SK-N-SH (cell line): ENCODE measurements at regions not wholly inside any gene's neighbourhood (a gene's known extent, or its start where the extent isn't known, plus 50 kb on each side); places are given as distances from the start of the nearest gene placed in this dataset.

Experiments
- CTCF ChIA-PET: fragments of 300-600, 350-600 bp; formaldehyde crosslinking; extraction: SDS; loops from one replicate; lab custom pipeline; 2021; lab: Yijun Ruan, JAX
- POLR2A ChIA-PET: fragments of 350-600 bp; sonication (Branson Sonifier 250); formaldehyde crosslinking; extraction: SDS; loops from one replicate; lab custom pipeline; 2020; ENCODE audit warnings: antibody characterized with exemption, inconsistent platforms; lab: Yijun Ruan, JAX
- DNase-seq: peaks from one replicate; pipeline ENCODE4 v3.0.0; 2012
- H2AFZ ChIP-seq: fragments of 200-600 bp; sonication (generic); 2 replicates; pipeline ENCODE4 v1.8.1; 2016; ENCODE audit warnings: antibody characterized with exemption, mild to moderate bottlenecking, low read depth
- H3F3A ChIP-seq: fragments of 200-600 bp; sonication (generic); replicated peaks from 2 replicates; pipeline ENCODE3; 2016; ENCODE audit warnings: antibody characterized with exemption, mild to moderate bottlenecking; ENCODE audit not compliant: insufficient read depth
- H3K27ac ChIP-seq, 2 experiments: fragments of 200-500 bp in 1 of 2; fragments of 200-600 bp in 1 of 2; sonication (Bioruptor generic) in 1 of 2; sonication (generic), shearing (Covaris generic) in 1 of 2; 2 replicates each; pipeline versions ENCODE4 v1.5.1 to v1.6.1; 2014 to 2016; ENCODE audit warnings: low read depth in 2 of 2, inconsistent platforms in 1 of 2, low read length in 1 of 2, mild to moderate bottlenecking in 1 of 2, mixed read lengths in 1 of 2
- H3K27me3 ChIP-seq: fragments of 200-600 bp; sonication (generic), shearing (Covaris generic); 2 replicates; pipeline ENCODE4 v1.6.1; 2016; ENCODE audit warnings: mixed run types; ENCODE audit not compliant: insufficient read depth
- H3K36me3 ChIP-seq, 2 experiments: fragments of 200-500 bp in 1 of 2; fragments of 200-600 bp in 1 of 2; sonication (Bioruptor generic) in 1 of 2; sonication (generic) in 1 of 2; replicated peaks in 1 of 2; 2 replicates each; pipeline versions ENCODE3 to v1.5.1; 2014 to 2016; ENCODE audit warnings: low read length in 1 of 2, mild to moderate bottlenecking in 1 of 2; ENCODE audit not compliant: insufficient read depth in 2 of 2, control insufficient read depth in 1 of 2
- H3K4me1 ChIP-seq, 2 experiments: fragments of 200-500 bp in 1 of 2; fragments of 200-600 bp in 1 of 2; sonication (Bioruptor generic) in 1 of 2; sonication (generic), shearing (Covaris generic) in 1 of 2; 2 replicates each; pipeline versions ENCODE4 v1.5.1 to v1.6.1; 2014 to 2016; ENCODE audit warnings: low read depth in 1 of 2, low read length in 1 of 2, mixed run types in 1 of 2; ENCODE audit not compliant: insufficient read depth in 2 of 2, control insufficient read depth in 1 of 2
- H3K4me2 ChIP-seq: fragments of 200-600 bp; sonication (generic), shearing (Covaris generic); 2 replicates; pipeline ENCODE4 v1.6.1; 2017; ENCODE audit warnings: mixed run types
- H3K4me3 ChIP-seq, 2 experiments: fragments of 200-500 bp in 1 of 2; fragments of 200-600 bp in 1 of 2; sonication (Bioruptor generic) in 1 of 2; sonication (generic), shearing (Covaris generic) in 1 of 2; 2 replicates each; pipeline versions ENCODE4 v1.5.1 to v1.8.1; 2014 to 2016; ENCODE audit warnings: low read depth in 2 of 2, inconsistent platforms in 1 of 2, low read length in 1 of 2, mild to moderate bottlenecking in 1 of 2, mixed read lengths in 1 of 2, moderate library complexity in 1 of 2
- H3K79me2 ChIP-seq: fragments of 200-600 bp; sonication (generic); 2 replicates; pipeline ENCODE4 v1.8.1; 2017; ENCODE audit warnings: mild to moderate bottlenecking; ENCODE audit not compliant: insufficient read depth
- H3K9ac ChIP-seq: fragments of 200-600 bp; sonication (generic); 2 replicates; pipeline ENCODE4 v1.6.1; 2017; ENCODE audit warnings: mixed run types
- H3K9me2 ChIP-seq: fragments of 200-600 bp; sonication (generic); 2 replicates; pipeline ENCODE4 v1.6.1; 2017; ENCODE audit warnings: mixed run types
- H3K9me3 ChIP-seq: fragments of 200-600 bp; sonication (generic); 2 replicates; pipeline ENCODE4 v1.6.1; 2017; ENCODE audit warnings: mixed run types, mild to moderate bottlenecking, moderate library complexity
- H4K20me1 ChIP-seq: fragments of 200-600 bp; sonication (generic); 2 replicates; pipeline ENCODE4 v1.6.1; 2017; ENCODE audit warnings: mild to moderate bottlenecking, mixed run types; ENCODE audit not compliant: insufficient read depth
- CHD2 ChIP-seq: fragments of 150-350 bp; IDR thresholded peaks from 2 replicates; pipeline ENCODE4 v1.6.1; 2018; ENCODE audit warnings: low read length; ENCODE audit not compliant: partially characterized antibody
- CTCF ChIP-seq: fragments of 200-600 bp; sonication (generic); IDR thresholded peaks from 2 replicates; pipeline ENCODE4 v1.6.1; 2017; ENCODE audit warnings: antibody characterized with exemption, mild to moderate bottlenecking, moderate library complexity
- ELF1 ChIP-seq: IDR thresholded peaks from 2 replicates; pipeline ENCODE4 v1.4.0; 2012
- FOSL2 ChIP-seq: IDR thresholded peaks from 2 replicates; pipeline ENCODE4 v1.4.0; 2012; ENCODE audit warnings: low read depth, mild to moderate bottlenecking, moderate library complexity, borderline replicate concordance
- GABPA ChIP-seq: IDR thresholded peaks from 2 replicates; pipeline ENCODE4 v1.4.0; 2012; ENCODE audit warnings: low read depth, mild to moderate bottlenecking
- GATA2 ChIP-seq: sonication (generic); formaldehyde crosslinking; IDR thresholded peaks from 2 replicates; pipeline ENCODE4 v1.5.0; 2020; ENCODE audit warnings: mild to moderate bottlenecking, missing genetic modification reagents
- IRF3 ChIP-seq: fragments of 150-350 bp; IDR thresholded peaks from 2 replicates; pipeline ENCODE4 v1.6.1; 2016; ENCODE audit warnings: mild to moderate bottlenecking, low read depth, low read length
- MAX ChIP-seq: IDR thresholded peaks from 2 replicates; pipeline ENCODE4 v1.4.0; 2012; ENCODE audit warnings: low read depth
- MEF2A ChIP-seq: IDR thresholded peaks from 2 replicates; pipeline ENCODE4 v1.4.0; 2012; ENCODE audit warnings: low read depth, borderline replicate concordance
- PBX3 ChIP-seq: IDR thresholded peaks from 2 replicates; pipeline ENCODE4; 2012
- POLR2AphosphoS5 ChIP-seq: IDR thresholded peaks from 2 replicates; pipeline ENCODE4 v1.6.1; 2012; ENCODE audit warnings: low read depth, low read length
- RAD21 ChIP-seq: IDR thresholded peaks from 2 replicates; pipeline ENCODE4 v1.6.1; 2012; ENCODE audit warnings: mild to moderate bottlenecking, low read length
- RCOR1 ChIP-seq: fragments of 150-350 bp; IDR thresholded peaks from 2 replicates; pipeline ENCODE4 v1.6.1; 2017; ENCODE audit warnings: antibody characterized with exemption, low read length
- REST ChIP-seq: IDR thresholded peaks from 2 replicates; pipeline ENCODE4 v1.6.1; 2012; ENCODE audit warnings: mild to moderate bottlenecking, low read depth, low read length, moderate library complexity
- RFX5 ChIP-seq: IDR thresholded peaks from 2 replicates; pipeline ENCODE4 v1.6.1; 2012; ENCODE audit warnings: mild to moderate bottlenecking, improper control_type of control experiment, low read length
- USF2 ChIP-seq: fragments of 150-350 bp; IDR thresholded peaks from 2 replicates; pipeline ENCODE4 v1.6.1; 2017; ENCODE audit warnings: antibody characterized with exemption, low read length, low read depth, borderline replicate concordance
- WGBS: methylation state at CpG from one replicate; pipeline ENCODE4 v1.1.6; 2017; ENCODE audit warnings: low lambda C conversion rate; 5-methylcytosine and 5-hydroxymethylcytosine counted together
- TF ChIP-seq, protein P1 (sequence below): IDR thresholded peaks from 2 replicates; pipeline ENCODE4 v1.4.0; 2012; ENCODE audit warnings: low read depth, borderline replicate concordance

DNA sequence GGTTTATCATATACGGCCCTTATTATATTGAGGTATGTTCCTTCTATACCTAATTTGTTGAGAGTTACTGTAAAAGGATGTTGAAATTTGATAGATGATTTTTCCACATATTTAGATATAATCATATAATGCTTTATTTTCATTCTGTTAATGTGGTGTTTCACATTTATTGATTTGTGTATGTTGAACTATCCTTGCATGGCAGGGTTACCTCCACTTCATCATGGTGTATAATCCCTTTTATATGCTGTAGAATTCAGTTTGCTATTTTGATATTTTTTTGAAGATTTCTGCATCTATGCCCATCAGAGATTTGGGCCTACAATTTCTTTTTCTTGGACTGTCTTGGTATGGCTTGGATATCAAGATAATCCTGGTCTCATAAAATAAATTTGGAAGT lies 355.5 kb downstream of the EDEM1 start:
- H3F3A ChIP-seq = peaks cover 9% of the 10 kb centered on the region
- TF ChIP-seq RCOR1 (no peak), PBX3 (no peak), CHD2 (no peak), POLR2AphosphoS5 (no peak), RAD21 (no peak)
- TF ChIP-seq, all 33 proteins: peak for 0
- H3K9me2 ChIP-seq = no peaks in the 10 kb centered on the region
- WGBS = 3% methylated on average over 1 of the region's 1 CpG
- H3K9ac ChIP-seq = no peak overlapping the region
- H2AFZ ChIP-seq = no peak overlapping the region
- POLR2A ChIA-PET = no interaction called here
- H3K4me3 ChIP-seq = no peak overlapping the region
- DNase-seq = no peak
- no peaks in the 10 kb centered on the region for H3K27me3 ChIP-seq
- H3K27ac ChIP-seq = no peak overlapping the region
- no peaks in the 10 kb centered on the region for H3K9me3 ChIP-seq
- no peaks in the 10 kb centered on the region for H4K20me1 ChIP-seq
- no peak overlapping the region for H3K4me2 ChIP-seq
- no peaks in the 10 kb centered on the region for H3K79me2 ChIP-seq
- CTCF ChIA-PET = no interaction called here
- no peaks in the 10 kb centered on the region for H3K36me3 ChIP-seq
- H3K4me1 ChIP-seq = no peaks in the 10 kb centered on the region

DNA sequence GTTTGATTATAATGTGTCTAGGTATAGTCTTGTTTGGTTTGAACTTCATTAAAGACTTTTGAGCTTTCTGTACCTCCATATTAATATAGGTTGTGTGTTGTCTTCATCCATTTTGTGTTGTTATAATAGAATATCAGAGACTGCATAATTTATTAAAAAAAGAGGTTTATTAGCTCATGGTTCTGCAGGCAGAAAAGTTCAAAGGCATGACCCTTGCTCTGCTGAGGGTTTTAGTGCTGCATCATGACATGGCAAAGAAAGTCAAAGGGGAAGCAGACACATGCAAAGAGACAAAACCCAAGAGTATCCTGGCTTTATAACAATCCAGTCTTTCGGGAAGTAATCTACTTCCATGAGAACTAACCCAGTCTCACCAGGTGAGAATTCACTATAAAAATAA lies 358.2 kb downstream of the EDEM1 start:
- H3K4me3 ChIP-seq = no peak overlapping the region
- TF ChIP-seq ELF1 = no peak
- no peak for TF ChIP-seq IRF3
- TF ChIP-seq MEF2A = no peak
- TF ChIP-seq RCOR1 = no peak
- no peak for TF ChIP-seq GABPA
- no peak for TF ChIP-seq FOSL2
- no peak for TF ChIP-seq REST
- TF ChIP-seq RFX5 = no peak
- no peak for TF ChIP-seq USF2
- no peak for TF ChIP-seq CTCF
- TF ChIP-seq POLR2AphosphoS5 = no peak
- TF ChIP-seq MAX = no peak
- no peak for TF ChIP-seq CHD2
- TF ChIP-seq, protein P1, sequence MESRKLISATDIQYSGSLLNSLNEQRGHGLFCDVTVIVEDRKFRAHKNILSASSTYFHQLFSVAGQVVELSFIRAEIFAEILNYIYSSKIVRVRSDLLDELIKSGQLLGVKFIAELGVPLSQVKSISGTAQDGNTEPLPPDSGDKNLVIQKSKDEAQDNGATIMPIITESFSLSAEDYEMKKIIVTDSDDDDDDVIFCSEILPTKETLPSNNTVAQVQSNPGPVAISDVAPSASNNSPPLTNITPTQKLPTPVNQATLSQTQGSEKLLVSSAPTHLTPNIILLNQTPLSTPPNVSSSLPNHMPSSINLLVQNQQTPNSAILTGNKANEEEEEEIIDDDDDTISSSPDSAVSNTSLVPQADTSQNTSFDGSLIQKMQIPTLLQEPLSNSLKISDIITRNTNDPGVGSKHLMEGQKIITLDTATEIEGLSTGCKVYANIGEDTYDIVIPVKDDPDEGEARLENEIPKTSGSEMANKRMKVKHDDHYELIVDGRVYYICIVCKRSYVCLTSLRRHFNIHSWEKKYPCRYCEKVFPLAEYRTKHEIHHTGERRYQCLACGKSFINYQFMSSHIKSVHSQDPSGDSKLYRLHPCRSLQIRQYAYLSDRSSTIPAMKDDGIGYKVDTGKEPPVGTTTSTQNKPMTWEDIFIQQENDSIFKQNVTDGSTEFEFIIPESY = no peak
- TF ChIP-seq GATA2 (CRISPR knock-in tag) = no peak

More for the DNA sequence above, 358.2 kb downstream of the EDEM1 start:
- no peak for DNase-seq
- Histone ChIP-seq H3K79me2 (no peaks in the 10 kb centered on the region), H3K9me3 (no peaks in the 10 kb centered on the region), H3K4me2 (no peak overlapping the region), H4K20me1 (no peaks in the 10 kb centered on the region), H3F3A (peaks cover 2% of the 10 kb centered on the region), H3K27ac (no peak overlapping the region), H3K4me1 (no peaks in the 10 kb centered on the region), H3K9me2 (no peaks in the 10 kb centered on the region), H2AFZ (no peak overlapping the region), H3K27me3 (no peaks in the 10 kb centered on the region), H3K9ac (no peak overlapping the region), H3K36me3 (no peaks in the 10 kb centered on the region)
- ChIA-PET POLR2A (no interaction called here), CTCF (no interaction called here)
- 10% methylated on average over 1 of the region's 1 CpG for WGBS
